ENCODE measurements at regions not wholly inside any gene's neighbourhood (a gene's known extent, or its start where the extent isn't known, plus 50 kb on each side); places are given as distances from the start of the nearest gene placed in this dataset.

GRCh38 chr1:194043984-194044755 is 857.8 kb upstream of the B3GALT2 start:
- no peak for TF ChIP-seq POLR2AphosphoS5 (IDR thresholded peaks at IDR 0.05; ENCODE audit: low read depth, low read length)
- no peak for TF ChIP-seq POLR2A (IDR thresholded peaks at IDR 0.05; ENCODE audit: low read depth, low read length)
- no peak for TF ChIP-seq TAF1 (IDR thresholded peaks at IDR 0.05; ENCODE audit: low read depth, low read length)
- no peak for TF ChIP-seq SPI1 (IDR thresholded peaks at IDR 0.05; ENCODE audit: low read depth, low read length)
- no peak for TF ChIP-seq POU2F2 (IDR thresholded peaks at IDR 0.05; ENCODE audit: low read depth, low read length)
